ENCODE measurements at regions not wholly inside any gene's neighbourhood (a gene's known extent, or its start where the extent isn't known, plus 50 kb on each side); places are given as distances from the start of the nearest gene placed in this dataset.

DNA sequence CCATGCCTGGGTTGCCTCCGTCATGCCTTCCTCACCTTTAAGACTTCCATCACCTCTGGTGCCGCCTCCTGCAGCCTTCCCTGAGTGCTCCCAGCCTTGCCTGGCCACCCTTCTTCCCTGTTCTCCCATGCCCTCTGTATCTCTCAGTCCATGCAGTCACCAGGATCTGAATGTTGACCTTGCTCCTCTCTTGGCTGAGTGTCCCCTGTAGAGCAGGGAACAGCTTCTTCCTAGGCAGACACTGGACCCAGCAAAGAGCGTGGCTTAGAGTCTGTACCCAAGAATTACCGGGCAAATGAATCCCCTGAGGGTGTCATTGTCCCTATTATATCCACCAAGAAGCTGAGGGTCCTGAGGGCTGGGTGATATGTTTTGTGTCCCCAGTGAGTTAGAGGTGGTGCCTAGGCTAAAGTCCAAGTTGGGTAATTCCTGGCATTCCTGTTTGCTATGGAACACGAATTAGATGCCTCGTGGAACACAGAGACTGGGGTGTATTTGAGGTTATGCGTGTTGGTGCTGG lies 505.6 kb downstream of the RPS24 start:
- no peak for DNase-seq
- intact Hi-C loops (cut with micrococcal nuclease) = no loop called here
- Histone ChIP-seq H3K36me3 (no peaks in the 10 kb centered on the region), H3K9me3 (replicated peaks) (no peaks in the 10 kb centered on the region), H3K4me3 (no peak overlapping the region), H3K27me3 (ENCODE audit: low read depth) (no peaks in the 10 kb centered on the region), H3K4me1 (peaks cover 18% of the 10 kb centered on the region), H3K27ac (replicated peaks) (no peak overlapping the region)
- TF ChIP-seq, protein P1, sequence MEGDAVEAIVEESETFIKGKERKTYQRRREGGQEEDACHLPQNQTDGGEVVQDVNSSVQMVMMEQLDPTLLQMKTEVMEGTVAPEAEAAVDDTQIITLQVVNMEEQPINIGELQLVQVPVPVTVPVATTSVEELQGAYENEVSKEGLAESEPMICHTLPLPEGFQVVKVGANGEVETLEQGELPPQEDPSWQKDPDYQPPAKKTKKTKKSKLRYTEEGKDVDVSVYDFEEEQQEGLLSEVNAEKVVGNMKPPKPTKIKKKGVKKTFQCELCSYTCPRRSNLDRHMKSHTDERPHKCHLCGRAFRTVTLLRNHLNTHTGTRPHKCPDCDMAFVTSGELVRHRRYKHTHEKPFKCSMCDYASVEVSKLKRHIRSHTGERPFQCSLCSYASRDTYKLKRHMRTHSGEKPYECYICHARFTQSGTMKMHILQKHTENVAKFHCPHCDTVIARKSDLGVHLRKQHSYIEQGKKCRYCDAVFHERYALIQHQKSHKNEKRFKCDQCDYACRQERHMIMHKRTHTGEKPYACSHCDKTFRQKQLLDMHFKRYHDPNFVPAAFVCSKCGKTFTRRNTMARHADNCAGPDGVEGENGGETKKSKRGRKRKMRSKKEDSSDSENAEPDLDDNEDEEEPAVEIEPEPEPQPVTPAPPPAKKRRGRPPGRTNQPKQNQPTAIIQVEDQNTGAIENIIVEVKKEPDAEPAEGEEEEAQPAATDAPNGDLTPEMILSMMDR (IDR thresholded peaks at IDR 0.05; ENCODE audit: borderline replicate concordance) = no peak

DNA sequence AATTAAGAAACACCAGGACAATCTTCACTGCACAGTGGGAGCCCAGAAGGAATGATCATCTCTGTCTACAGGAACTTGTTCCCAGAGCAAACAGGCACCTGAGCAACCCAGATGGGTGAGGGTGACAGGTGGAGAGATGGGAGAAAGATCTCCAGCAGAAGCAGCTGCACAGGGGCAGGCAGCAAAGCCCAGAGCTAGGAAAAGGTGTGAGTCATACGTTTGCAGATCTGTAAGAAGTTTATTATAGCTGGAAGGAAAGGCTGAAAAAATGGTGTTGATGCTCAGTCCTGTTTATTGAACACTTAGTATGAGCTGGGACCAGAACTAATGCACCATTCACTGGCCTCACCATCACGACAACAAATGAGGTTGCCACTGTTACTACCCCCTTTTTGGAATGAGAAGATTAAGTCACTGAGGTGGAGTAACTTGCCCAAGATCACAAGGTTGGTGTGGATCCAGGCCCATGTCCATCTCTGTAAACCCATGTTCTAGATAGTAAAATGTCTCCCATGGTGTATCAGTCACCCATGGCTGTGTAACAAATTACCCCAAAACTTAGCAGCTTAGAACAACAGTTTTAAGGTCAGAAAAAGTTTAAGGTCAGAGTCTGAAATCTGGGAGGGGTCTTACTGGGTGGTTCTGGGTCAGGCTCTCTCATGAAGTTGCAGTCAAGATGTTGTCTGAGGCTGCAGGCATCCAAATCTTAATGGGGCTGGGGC lies 506.9 kb downstream of the RPS24 start:
- intact Hi-C loops (cut with micrococcal nuclease) = no loop called here
- no peak overlapping the region for H3K27ac ChIP-seq (replicated peaks)

DNA sequence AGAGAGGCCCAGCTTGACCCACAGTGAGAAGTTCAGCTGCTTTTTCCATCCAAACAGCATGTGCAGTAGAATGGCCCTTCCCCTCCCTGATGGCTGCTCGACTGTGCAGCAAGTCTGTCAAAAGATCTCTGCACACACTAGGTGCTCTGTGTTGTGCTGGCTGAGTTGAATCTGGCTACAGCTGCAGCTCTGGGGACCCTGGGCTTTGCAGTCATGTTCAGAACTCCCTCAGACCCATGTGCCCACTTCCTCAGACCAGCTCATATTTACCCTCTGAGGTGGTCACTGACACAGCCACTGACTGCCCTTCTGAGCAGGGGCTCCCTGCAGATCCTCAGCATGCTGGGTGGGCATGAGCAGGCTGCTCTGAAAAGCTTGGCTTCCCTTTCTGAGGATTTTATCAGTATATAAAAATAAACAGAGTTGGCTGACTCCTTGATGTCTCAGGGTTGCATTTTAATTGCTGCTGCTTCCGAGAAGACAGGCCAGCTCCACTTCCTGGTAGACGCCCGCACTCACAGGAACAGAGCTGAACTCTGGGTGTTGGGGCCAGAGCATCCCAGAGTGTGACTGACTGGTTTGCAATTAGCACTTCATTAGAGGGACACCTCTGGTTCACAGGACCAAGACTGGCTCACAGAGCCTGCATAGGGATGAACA lies 507.9 kb downstream of the RPS24 start:
- Histone ChIP-seq H3K4me1 (peaks cover 24% of the 10 kb centered on the region), H3K4me3 (no peak overlapping the region), H3K9me3 (replicated peaks) (no peaks in the 10 kb centered on the region), H3K36me3 (no peaks in the 10 kb centered on the region), H3K27me3 (ENCODE audit: low read depth) (peaks cover 4% of the 10 kb centered on the region), H3K27ac (replicated peaks) (no peak overlapping the region)
- TF ChIP-seq, protein P1 (IDR thresholded peaks at IDR 0.05; ENCODE audit: borderline replicate concordance) = no peak
- intact Hi-C loops (cut with micrococcal nuclease) = no loop called here
- DNase-seq = no peak

More for the DNA sequence above, 506.9 kb downstream of the RPS24 start:
- DNase-seq = no peak
- no peaks in the 10 kb centered on the region for H3K9me3 ChIP-seq (replicated peaks)
- no peaks in the 10 kb centered on the region for H3K27me3 ChIP-seq (ENCODE audit: low read depth)
- H3K4me1 ChIP-seq = peaks cover 24% of the 10 kb centered on the region
- H3K36me3 ChIP-seq = no peaks in the 10 kb centered on the region
- TF ChIP-seq, protein P1 (IDR thresholded peaks at IDR 0.05; ENCODE audit: borderline replicate concordance) = no peak
- no peak overlapping the region for H3K4me3 ChIP-seq

DNA sequence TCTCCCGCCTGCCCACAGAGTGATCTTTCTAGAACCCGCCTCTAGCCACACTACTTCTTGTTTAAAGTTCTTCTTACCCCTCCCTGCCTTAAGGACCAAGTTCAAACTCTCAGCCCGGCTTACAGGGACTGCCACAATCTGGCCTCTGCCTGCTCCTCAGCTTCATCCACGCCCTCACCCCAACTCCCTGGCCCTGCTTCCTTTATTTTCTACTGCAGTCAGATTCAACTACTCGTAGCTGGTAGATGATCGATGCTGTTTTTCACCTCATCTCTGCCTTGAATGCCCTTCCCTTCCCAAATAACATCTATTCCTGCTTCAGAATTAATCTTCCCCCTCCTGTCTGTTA lies 508.5 kb downstream of the RPS24 start:
- no peaks in the 10 kb centered on the region for H3K9me3 ChIP-seq (replicated peaks)
- peak overlapping the region; percentile 62 for H3K27ac ChIP-seq (replicated peaks)
- TF ChIP-seq, protein P1 (IDR thresholded peaks at IDR 0.05; ENCODE audit: borderline replicate concordance) = no peak
- DNase-seq = no peak
- H3K27me3 ChIP-seq (ENCODE audit: low read depth) = peaks cover 4% of the 10 kb centered on the region
- H3K36me3 ChIP-seq = no peaks in the 10 kb centered on the region
- H3K4me3 ChIP-seq = no peak overlapping the region
- peaks cover 24% of the 10 kb centered on the region for H3K4me1 ChIP-seq
- intact Hi-C loops (cut with micrococcal nuclease) = no loop called here

DNA sequence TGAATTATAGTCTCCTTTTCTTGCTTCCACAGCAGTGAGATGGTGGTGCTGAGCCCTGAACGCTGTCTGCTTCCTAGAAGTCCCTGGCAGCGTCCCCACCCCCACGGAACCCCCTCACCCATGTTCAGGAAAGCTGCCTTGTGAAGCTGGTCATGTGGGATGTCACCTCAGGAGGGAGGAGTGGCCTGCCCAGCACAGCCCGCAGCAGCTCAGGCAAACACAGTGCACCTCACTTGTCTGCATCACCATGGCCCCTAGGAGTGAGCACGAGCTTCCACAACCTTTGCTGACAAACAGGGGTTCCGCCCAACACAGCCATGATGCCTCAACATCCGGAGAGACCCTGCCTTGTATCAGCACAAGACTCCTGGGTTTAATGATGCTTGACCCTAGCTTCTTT lies 508.9 kb downstream of the RPS24 start:
- Histone ChIP-seq H3K4me1 (peaks cover 24% of the 10 kb centered on the region), H3K27ac (replicated peaks) (peak overlapping the region; percentile 62), H3K27me3 (ENCODE audit: low read depth) (peaks cover 4% of the 10 kb centered on the region), H3K36me3 (no peaks in the 10 kb centered on the region), H3K4me3 (no peak overlapping the region), H3K9me3 (replicated peaks) (no peaks in the 10 kb centered on the region)
- DNase-seq = no peak
- intact Hi-C loops (cut with micrococcal nuclease) = no loop called here
- TF ChIP-seq, protein P1 (IDR thresholded peaks at IDR 0.05; ENCODE audit: borderline replicate concordance) = no peak
